ENCODE measurements at regions not wholly inside any gene's neighbourhood (a gene's known extent, or its start where the extent isn't known, plus 50 kb on each side); places are given as distances from the start of the nearest gene placed in this dataset.

DNA sequence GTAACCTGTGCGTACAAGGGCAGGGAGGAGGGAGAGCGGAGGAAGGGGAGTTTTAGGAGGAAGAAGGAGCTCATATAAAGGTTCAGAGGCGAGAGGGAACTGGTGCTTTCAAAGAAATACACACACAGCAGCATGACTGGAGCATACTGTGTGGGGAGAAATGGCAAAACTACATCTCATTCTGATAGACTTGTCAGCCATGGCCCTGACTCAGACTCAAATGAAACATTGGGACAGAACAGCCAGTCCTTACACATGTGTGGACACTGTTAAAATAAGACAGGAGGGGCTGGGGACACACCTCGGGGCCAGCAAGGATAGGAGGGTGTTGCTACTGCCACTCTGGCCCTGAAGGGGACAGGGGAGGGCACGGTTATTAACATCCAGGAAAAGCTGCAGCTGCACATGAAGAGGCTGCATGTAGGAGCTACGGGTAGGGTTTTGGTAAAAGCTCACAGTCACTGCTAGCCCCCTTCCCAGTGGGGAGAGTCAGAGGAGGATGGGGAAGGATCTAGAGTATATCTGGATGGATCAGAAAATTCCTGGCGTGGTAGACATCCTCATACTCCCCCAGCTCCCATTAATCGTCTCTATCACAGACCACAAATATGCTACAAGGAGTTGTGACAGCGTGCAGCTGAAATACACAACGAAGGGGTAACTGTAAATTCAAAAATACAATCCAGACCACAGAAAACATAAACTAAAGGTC is 110.5 kb downstream of the GATA6 start:
- TF ChIP-seq, protein P1, sequence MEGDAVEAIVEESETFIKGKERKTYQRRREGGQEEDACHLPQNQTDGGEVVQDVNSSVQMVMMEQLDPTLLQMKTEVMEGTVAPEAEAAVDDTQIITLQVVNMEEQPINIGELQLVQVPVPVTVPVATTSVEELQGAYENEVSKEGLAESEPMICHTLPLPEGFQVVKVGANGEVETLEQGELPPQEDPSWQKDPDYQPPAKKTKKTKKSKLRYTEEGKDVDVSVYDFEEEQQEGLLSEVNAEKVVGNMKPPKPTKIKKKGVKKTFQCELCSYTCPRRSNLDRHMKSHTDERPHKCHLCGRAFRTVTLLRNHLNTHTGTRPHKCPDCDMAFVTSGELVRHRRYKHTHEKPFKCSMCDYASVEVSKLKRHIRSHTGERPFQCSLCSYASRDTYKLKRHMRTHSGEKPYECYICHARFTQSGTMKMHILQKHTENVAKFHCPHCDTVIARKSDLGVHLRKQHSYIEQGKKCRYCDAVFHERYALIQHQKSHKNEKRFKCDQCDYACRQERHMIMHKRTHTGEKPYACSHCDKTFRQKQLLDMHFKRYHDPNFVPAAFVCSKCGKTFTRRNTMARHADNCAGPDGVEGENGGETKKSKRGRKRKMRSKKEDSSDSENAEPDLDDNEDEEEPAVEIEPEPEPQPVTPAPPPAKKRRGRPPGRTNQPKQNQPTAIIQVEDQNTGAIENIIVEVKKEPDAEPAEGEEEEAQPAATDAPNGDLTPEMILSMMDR (IDR thresholded peaks at IDR 0.05), result no peak
- TF ChIP-seq POLR2A (IDR thresholded peaks at IDR 0.05), result no peak

Measured in right lobe of liver (tissue), 4 donors.